RWPE1 (cell line): ENCODE measurements at regions not wholly inside any gene's neighbourhood (a gene's known extent, or its start where the extent isn't known, plus 50 kb on each side); places are given as distances from the start of the nearest gene placed in this dataset.
A peak's percentile ranks its signal among the peaks of the same experiment; 100 is the strongest.

Experiments
- CTCF ChIA-PET: fragments of 350-600 bp; sonication (Branson Sonifier 250); formaldehyde crosslinking; extraction: SDS; loops from one replicate; lab custom pipeline; 2021; lab: Yijun Ruan, JAX
- POLR2A ChIA-PET: fragments of 400-600 bp; formaldehyde crosslinking; extraction: SDS; loops from one replicate; lab custom pipeline; 2020; ENCODE audit warnings: antibody characterized with exemption; ENCODE audit not compliant: low non-redundant PET; lab: Yijun Ruan, JAX
- DNase-seq: peaks from one replicate; pipeline ENCODE4 v3.0.0; 2012; ENCODE audit warnings: low spot score
- H3K27ac ChIP-seq: fragments of 450-650 bp; 2 replicates; pipeline ENCODE4 v1.5.1; 2017
- TF ChIP-seq, protein P1 (sequence below): fragments of 450-650 bp; conservative IDR thresholded peaks from 2 replicates; pipeline ENCODE4 v1.5.1; 2017; ENCODE audit warnings: low read depth, mild to moderate bottlenecking

DNA sequence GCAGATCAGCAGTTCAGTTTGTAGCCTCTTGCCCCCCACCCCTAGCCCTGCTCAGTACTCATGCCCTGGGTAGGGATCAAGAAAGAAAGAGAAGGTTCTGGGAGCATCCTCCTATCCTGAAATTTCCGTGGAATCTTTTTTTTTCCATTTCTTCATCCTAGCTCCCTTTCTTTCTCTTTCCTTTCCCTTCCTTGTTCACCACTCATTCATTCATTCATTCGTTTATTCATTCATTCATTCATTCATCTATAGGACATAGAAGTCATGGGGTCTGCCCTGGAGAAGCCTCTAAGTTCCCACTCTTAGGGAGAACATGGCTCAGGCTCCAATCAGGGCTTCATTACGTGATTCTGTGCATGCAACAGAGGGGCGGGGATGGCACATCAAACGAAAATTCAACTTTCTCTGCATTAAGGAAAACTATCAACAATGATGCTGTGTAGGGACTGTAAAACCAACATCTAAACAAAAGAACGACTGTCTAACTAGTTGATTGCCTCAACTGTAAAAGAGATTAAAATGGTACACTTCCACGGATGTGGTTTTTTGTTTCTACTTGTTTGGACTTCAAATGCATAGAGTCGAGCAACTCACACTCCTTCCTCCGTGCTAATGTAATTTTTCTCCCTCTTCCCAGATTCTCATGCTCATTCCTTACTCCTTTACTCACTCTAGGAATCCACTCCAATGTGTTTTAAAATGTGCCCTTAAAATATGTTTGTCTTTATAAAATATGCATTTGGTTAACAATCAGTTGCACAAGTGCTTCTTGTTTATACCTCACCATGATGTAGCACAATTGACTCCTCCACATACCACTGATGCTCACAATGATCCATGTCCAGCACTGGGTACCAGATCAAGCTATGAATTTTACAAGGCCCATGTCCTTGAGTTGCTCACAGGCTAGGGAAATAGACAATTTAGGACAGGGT lies 101.2 kb upstream of the SLC2A1 start:
- no peak overlapping the region for H3K27ac ChIP-seq
- CTCF ChIA-PET: interaction anchor here (0.6 to 0.9 kb wide), 2 partner anchors 14 to 146 kb away, joined by 3 read pairs; no protein-coding TSS in a partner anchor
- DNase-seq: no peak
- POLR2A ChIA-PET: no interaction called here
- TF ChIP-seq, protein P1, sequence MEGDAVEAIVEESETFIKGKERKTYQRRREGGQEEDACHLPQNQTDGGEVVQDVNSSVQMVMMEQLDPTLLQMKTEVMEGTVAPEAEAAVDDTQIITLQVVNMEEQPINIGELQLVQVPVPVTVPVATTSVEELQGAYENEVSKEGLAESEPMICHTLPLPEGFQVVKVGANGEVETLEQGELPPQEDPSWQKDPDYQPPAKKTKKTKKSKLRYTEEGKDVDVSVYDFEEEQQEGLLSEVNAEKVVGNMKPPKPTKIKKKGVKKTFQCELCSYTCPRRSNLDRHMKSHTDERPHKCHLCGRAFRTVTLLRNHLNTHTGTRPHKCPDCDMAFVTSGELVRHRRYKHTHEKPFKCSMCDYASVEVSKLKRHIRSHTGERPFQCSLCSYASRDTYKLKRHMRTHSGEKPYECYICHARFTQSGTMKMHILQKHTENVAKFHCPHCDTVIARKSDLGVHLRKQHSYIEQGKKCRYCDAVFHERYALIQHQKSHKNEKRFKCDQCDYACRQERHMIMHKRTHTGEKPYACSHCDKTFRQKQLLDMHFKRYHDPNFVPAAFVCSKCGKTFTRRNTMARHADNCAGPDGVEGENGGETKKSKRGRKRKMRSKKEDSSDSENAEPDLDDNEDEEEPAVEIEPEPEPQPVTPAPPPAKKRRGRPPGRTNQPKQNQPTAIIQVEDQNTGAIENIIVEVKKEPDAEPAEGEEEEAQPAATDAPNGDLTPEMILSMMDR: no peak

DNA sequence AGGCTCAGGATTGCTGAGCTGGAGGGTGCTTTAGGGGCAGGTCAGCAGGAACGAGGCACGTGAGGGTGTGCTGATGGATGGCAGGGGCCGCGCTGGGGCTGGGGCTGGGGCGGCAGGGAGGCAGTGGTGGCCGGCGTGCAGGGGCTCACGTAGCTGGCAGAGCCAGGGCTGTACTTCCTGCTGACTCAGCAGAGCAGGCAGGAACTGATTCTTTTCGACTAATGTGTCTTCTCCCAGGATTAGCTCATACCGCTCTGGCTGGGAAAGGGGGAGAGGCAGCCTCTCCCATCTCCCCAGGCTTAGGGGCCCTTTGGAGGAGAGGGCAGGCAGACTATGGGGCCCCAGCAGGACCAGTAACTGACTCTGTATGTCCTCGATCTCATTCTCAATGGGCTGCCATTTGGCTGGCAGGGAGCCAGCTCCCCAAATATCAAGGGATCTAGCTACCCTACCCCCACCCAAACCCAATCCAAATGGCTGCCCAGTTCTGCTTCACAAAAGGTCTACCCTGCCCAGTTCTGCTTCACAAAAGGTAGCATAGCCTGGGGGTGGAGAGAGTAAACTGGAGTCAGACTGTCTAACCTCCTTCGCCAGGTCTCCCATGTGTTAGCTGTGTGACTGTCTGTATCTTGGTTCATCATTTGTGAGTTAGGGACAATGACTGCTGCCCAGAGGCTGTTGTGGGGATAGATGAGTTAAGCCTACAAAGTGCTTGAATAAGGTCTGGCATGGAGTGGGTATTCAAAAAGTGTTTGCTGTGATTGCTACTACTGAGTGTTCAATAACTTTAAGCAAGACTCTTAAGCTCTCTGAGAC lies 100.1 kb upstream of the SLC2A1 start:
- TF ChIP-seq, protein P1: no peak
- POLR2A ChIA-PET: interaction anchor here (0.8 kb wide), 1 partner anchor 100 kb away, joined by 3 read pairs; no protein-coding TSS in a partner anchor
- peak overlapping the region; percentile 70 for H3K27ac ChIP-seq
- peak; percentile 47 for DNase-seq
- CTCF ChIA-PET: interaction anchor here (0.6 kb wide), 1 partner anchor 145 kb away, joined by 3 read pairs; no protein-coding TSS in a partner anchor

DNA sequence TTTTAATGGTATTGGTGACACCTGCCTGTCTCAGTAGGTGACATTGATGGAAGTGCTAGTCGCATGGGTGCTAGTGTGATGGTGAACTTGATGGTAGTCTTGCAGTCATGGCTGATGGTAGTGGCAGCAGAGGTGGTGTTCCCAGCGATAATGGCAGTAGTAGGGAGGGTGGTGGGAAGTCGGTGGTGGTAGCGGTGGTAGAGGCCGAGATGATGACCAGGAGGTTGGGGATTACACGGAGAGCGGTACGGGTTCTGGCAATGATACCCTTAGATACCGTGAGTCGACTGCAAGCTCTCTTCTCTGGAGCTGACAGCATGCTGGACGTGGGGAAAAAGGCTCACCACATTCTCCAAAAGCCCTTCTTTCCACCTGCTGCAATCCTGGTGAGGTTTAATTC lies 99.4 kb upstream of the SLC2A1 start:
- POLR2A ChIA-PET: interaction anchor here (0.8 kb wide), 1 partner anchor 99 kb away, joined by 3 read pairs; no protein-coding TSS in a partner anchor
- CTCF ChIA-PET: no interaction called here
- TF ChIP-seq, protein P1: no peak
- no peak for DNase-seq
- peak overlapping the region; percentile 70 for H3K27ac ChIP-seq

DNA sequence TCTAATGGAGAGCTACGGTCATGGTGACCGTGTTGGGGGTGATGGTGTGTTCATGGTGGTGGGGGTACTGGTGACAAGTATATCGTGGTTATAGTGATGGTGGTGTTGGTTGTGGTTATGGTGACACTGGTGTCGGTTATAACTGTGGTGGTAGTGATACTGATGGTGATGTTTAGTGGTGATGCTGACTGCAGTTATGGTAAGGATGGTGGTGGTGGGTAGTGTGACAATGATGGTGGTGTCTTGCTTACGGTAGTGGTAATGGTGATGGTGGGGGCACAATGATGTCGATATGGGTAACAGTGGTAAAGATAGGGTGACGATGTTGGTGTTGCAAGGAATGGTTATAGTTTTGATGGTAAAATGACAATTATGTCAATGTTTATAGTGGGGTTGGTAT lies 98.9 kb upstream of the SLC2A1 start:
- no peak overlapping the region for H3K27ac ChIP-seq
- ChIA-PET CTCF (no interaction called here), POLR2A (no interaction called here)
- DNase-seq: no peak
- TF ChIP-seq, protein P1: no peak

DNA sequence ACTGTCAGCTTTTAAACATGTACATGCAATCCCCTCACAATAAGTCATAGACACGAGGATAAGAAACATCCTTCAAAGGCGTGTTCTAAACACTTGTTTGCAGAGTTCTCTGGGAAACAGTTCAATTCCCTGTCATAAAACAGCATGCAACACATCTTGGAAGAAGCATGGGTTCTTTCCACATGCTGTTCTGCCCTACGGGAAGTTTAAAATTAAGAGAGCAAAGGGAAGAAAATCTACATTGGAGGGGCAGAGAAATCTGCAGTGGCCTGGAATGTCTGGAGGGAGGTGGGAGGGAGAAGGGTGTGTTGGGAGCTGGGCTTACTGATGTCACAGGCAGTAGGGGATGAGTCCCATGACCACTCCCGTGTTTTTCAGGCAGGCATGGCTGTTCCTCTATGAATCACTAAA lies 98.3 kb upstream of the SLC2A1 start:
- H3K27ac ChIP-seq: no peak overlapping the region
- TF ChIP-seq, protein P1: no peak
- ChIA-PET CTCF (no interaction called here), POLR2A (no interaction called here)
- no peak for DNase-seq

DNA sequence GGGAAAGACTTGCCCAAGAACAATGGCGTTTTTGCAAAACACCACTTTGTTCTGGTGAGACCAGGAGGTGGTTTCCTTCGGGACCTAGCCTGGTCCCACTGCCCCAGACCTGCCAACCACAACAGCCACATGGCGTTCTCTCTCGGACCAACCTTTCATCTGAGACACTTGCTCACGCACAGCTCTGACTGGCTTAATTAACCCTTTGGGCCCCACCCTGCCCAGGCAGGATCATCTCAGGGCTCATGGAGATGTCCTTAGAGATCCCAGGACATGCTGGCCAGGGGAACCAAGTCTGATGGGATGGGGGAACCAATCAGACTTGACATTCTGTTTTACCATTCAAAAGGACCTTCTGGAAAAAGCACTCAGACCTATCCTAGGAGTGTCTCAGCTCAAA lies 97.8 kb upstream of the SLC2A1 start:
- ChIA-PET CTCF (no interaction called here), POLR2A (no interaction called here)

More for the DNA sequence above, 97.8 kb upstream of the SLC2A1 start:
- peak overlapping the region; percentile 26; the same call in 1 of the 2 replicates for H3K27ac ChIP-seq
- DNase-seq: no peak
- TF ChIP-seq, protein P1: no peak
